T-helper 9 cell (primary cell): ENCODE measurements at regions not wholly inside any gene's neighbourhood (a gene's known extent, or its start where the extent isn't known, plus 50 kb on each side); places are given as distances from the start of the nearest gene placed in this dataset.
"Not testable (repeated sequence)": the region's sequence is repeated elsewhere in the genome, so short reads cannot be mapped to it uniquely, and the experiment has no call there.

Source experiments
- DNase-seq: peaks from one replicate; pipeline ENCODE4 v3.0.0-alpha.2; 2020

GRCh38 chr2:133843551-133843950 lies 275.3 kb upstream of the NCKAP5 start:
- no peak for DNase-seq

GRCh38 chr2:133844214-133844892 lies 276.1 kb upstream of the NCKAP5 start:
- DNase-seq: peak; percentile 46

- DNase-seq: no peak
Observed at GRCh38 chr2:133846476-133846875, 278.2 kb upstream of the NCKAP5 start.

- DNase-seq: no peak
Observed at GRCh38 chr2:133847591-133847990, 279.3 kb upstream of the NCKAP5 start.

- no peak for DNase-seq
Observed at GRCh38 chr2:133848111-133848649, 279.9 kb upstream of the NCKAP5 start.

GRCh38 chr2:133849341-133849740 lies 281.1 kb upstream of the NCKAP5 start:
- no peak for DNase-seq

- DNase-seq: no peak
Observed at GRCh38 chr2:133854603-133855200, 286.4 kb upstream of the NCKAP5 start.

GRCh38 chr2:133855526-133855925 lies 287.3 kb upstream of the NCKAP5 start:
- no peak for DNase-seq

- no peak for DNase-seq
Observed at GRCh38 chr2:133856678-133857077, 288.4 kb upstream of the NCKAP5 start.

- no peak for DNase-seq
Observed at GRCh38 chr2:133859578-133859977, 291.3 kb upstream of the NCKAP5 start.

GRCh38 chr2:133862400-133862977 lies 294.2 kb upstream of the NCKAP5 start:
- no peak for DNase-seq

- no peak for DNase-seq
Observed at GRCh38 chr2:133863106-133863800, 295.0 kb upstream of the NCKAP5 start.

GRCh38 chr2:133865141-133865540 lies 296.9 kb upstream of the NCKAP5 start:
- no peak for DNase-seq

GRCh38 chr2:133867166-133867565 lies 298.9 kb upstream of the NCKAP5 start:
- no peak for DNase-seq

GRCh38 chr2:133871545-133872209 lies 303.4 kb upstream of the NCKAP5 start:
- no peak for DNase-seq

- no peak for DNase-seq
Observed at GRCh38 chr2:133878326-133878725, 310.1 kb upstream of the NCKAP5 start.

- DNase-seq: no peak
Observed at GRCh38 chr2:133879703-133880102, 311.4 kb upstream of the NCKAP5 start.

GRCh38 chr2:133882159-133882558 lies 313.9 kb upstream of the NCKAP5 start:
- not testable (repeated sequence) for DNase-seq

GRCh38 chr2:133884739-133885381 lies 316.6 kb upstream of the NCKAP5 start:
- DNase-seq: no peak

GRCh38 chr2:133885847-133886246 lies 317.6 kb upstream of the NCKAP5 start:
- no peak for DNase-seq

- peak; percentile 38 for DNase-seq
Observed at GRCh38 chr2:133886735-133887675, 318.7 kb upstream of the NCKAP5 start.
